SJSA1 (cell line): ENCODE measurements at regions not wholly inside any gene's neighbourhood (a gene's known extent, or its start where the extent isn't known, plus 50 kb on each side); places are given as distances from the start of the nearest gene placed in this dataset.
"Not testable (repeated sequence)": the region's sequence is repeated elsewhere in the genome, so short reads cannot be mapped to it uniquely, and the experiment has no call there.

Experiments used
- DNase-seq, 2 experiments: peaks; one replicate each; pipeline ENCODE4 v3.0.0-alpha.2; 2015 to 2020; ENCODE audit warnings: low spot score in 2 of 2, low read depth in 1 of 2
- H3K27ac ChIP-seq: fragments of 250-450 bp; sonication (Bioruptor Pico); 2 replicates; pipeline ENCODE4 v1.5.1; 2020; ENCODE audit warnings: mild to moderate bottlenecking, moderate library complexity
- H3K27me3 ChIP-seq: fragments of 250-450 bp; sonication (Bioruptor Pico); replicated peaks from 2 replicates; pipeline ENCODE4 v1.5.1; 2020; ENCODE audit warnings: mild to moderate bottlenecking, moderate library complexity
- H3K36me3 ChIP-seq: fragments of 250-450 bp; sonication (Bioruptor Pico); 2 replicates; pipeline ENCODE4 v1.5.1; 2020; ENCODE audit warnings: mild to moderate bottlenecking
- H3K4me1 ChIP-seq: fragments of 250-450 bp; sonication (Bioruptor Pico); replicated peaks from 2 replicates; pipeline ENCODE4 v1.6.1; 2021; ENCODE audit warnings: mild to moderate bottlenecking
- H3K4me3 ChIP-seq: fragments of 250-450 bp; sonication (Bioruptor Pico); 2 replicates; pipeline ENCODE4 v1.5.1; 2020; ENCODE audit warnings: mild to moderate bottlenecking
- H3K9me3 ChIP-seq: fragments of 250-450 bp; sonication (Bioruptor Pico); replicated peaks from 2 replicates; pipeline ENCODE4 v1.5.1; 2020; ENCODE audit warnings: mild to moderate bottlenecking

DNA sequence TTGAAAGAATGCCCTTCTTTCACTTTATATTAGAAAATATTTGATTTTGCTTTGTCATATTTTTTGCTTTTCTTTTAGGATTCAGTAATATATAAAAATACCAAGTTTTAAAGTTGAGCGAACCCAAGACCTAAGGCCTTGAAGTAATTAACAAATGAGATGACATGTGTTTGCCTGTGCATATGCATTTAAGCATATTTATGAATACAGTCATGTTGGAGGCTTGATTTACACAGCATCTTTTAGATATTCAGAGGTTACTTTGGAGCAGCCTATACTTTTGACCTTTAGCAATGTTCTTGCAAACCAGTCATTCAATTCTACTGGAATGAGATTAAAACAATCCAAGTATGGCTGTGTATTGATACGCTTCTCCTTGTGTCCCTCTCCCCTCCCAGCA is 425.1 kb downstream of the KCNJ18 start:
- DNase-seq, H3K9me3 ChIP-seq, H3K36me3 ChIP-seq, H3K4me1 ChIP-seq, H3K4me3 ChIP-seq, H3K27ac ChIP-seq, H3K27me3 ChIP-seq: not testable (repeated sequence)

DNA sequence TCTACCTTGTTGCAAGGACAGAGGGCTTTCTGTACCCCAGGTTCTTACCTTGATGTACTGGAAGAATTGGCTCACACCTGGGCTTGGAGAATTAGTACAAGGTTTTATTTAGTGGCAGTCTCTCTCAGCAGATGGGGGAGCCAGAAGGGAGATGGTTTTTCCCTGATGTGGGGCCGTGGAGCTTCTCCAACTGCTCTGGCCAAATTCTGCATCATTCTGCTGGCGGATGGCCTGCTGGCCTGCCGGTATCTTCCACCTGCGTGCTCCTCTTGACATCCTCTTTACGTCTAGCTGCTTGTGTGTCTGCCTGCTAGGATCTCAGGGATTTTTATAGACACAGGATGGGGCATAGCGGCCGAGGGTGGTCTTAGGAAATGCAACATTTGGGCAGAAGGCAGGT is 426.7 kb downstream of the KCNJ18 start:
- not testable (repeated sequence) for H3K27me3 ChIP-seq, H3K36me3 ChIP-seq, H3K4me3 ChIP-seq, H3K27ac ChIP-seq, H3K9me3 ChIP-seq, DNase-seq, H3K4me1 ChIP-seq

DNA sequence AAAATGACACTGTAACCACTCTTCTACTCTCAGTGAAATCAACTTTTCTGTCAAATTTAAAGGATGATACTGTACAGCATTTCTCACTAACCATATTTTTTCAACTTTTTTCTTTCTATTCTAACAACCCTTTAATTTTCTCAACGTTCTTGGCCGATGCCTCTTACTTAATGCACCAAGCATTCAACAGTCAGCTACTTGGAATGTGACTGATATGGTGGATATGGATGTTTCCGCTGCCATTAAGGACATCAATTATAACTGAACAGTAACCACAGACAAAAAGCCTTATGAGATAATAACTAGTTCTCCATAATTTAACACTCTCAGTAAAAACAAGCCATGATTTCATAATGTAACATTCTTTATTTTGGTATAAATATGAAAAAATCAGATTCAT is 427.4 kb downstream of the KCNJ18 start:
- not testable (repeated sequence) for H3K4me3 ChIP-seq, DNase-seq, H3K27ac ChIP-seq, H3K4me1 ChIP-seq, H3K9me3 ChIP-seq, H3K36me3 ChIP-seq, H3K27me3 ChIP-seq

DNA sequence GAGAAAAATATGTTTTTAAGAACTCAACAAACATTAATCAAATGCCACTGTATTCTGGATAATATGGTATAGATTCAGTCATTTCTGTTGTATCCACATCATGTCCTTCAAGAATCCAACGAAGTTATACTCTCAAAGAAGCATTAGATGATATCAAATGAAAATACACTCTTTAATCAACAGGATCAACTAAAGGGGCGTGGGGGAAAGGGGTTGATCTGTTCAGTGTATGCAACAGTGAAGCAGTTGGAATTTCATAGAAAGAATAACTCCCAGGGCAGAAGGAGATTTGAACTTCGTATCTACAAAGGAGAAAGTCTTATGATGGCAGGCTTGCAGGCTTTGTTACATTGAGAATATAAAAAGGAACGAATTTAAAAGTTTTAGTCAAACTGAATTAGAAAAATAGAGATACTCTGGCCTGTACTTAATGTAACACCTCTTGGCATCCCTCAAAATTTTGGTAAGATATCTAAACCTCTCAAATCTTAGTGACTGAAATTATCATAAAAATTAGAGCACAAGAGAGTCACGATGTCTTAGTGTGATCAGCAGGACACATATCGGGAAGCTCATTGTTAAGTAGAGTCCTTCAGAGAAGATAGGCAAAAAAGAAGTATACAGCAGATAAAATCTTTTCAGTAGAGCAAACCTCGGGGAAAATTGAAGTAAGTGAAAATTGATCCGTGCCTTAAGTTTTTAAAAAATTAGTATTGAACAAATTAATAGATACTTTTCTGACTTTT is 431.4 kb downstream of the KCNJ18 start:
- no peak overlapping the region for H3K4me3 ChIP-seq
- no peaks in the 10 kb centered on the region for H3K4me1 ChIP-seq
- no peaks in the 10 kb centered on the region for H3K36me3 ChIP-seq
- no peaks in the 10 kb centered on the region for H3K27me3 ChIP-seq
- H3K9me3 ChIP-seq: no peaks in the 10 kb centered on the region
- no peak overlapping the region for H3K27ac ChIP-seq
- no peak for DNase-seq

DNA sequence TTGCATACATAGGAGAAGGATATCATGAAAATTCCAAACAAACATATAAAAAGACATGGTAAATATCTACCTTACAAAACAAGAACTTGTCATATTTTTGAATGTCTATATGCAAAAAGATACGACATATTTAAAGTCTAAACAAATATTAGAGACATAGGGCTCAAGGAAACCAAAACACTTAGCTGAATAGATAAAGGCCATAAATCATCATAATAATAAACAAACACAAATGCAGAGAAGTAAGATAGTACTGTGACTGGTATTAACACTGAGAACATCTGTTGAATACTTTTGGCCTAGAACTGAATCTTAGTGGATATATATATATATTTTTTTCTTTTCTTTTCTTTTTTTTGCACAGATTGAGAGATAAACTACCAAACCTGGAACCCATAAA is 435.8 kb downstream of the KCNJ18 start:
- no peaks in the 10 kb centered on the region for H3K36me3 ChIP-seq
- H3K27ac ChIP-seq: no peak overlapping the region
- H3K27me3 ChIP-seq: no peaks in the 10 kb centered on the region
- H3K4me1 ChIP-seq: no peaks in the 10 kb centered on the region
- DNase-seq: no peak
- no peak overlapping the region for H3K4me3 ChIP-seq
- no peaks in the 10 kb centered on the region for H3K9me3 ChIP-seq

DNA sequence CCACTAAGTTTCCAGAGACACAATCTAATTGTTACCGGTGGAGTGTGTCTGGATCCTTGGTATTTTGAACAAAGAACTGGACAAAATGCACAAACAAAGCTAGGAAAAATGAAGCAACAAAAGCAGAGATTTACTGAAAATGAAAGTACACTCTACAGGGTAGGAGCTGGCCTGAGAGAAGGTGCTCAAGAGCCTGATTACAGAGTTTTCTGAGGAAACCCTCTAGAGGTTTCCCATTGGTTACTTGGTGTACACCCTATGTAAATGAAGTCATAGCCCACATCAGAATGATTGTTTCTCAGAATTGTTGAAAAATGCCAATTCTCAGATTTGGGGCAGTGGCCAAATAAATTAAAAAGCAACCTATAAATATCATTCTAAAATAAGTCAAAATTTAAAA is 436.4 kb downstream of the KCNJ18 start:
- no peaks in the 10 kb centered on the region for H3K9me3 ChIP-seq
- no peak for DNase-seq
- no peaks in the 10 kb centered on the region for H3K36me3 ChIP-seq
- no peaks in the 10 kb centered on the region for H3K4me1 ChIP-seq
- no peak overlapping the region for H3K27ac ChIP-seq
- no peaks in the 10 kb centered on the region for H3K27me3 ChIP-seq
- no peak overlapping the region for H3K4me3 ChIP-seq

DNA sequence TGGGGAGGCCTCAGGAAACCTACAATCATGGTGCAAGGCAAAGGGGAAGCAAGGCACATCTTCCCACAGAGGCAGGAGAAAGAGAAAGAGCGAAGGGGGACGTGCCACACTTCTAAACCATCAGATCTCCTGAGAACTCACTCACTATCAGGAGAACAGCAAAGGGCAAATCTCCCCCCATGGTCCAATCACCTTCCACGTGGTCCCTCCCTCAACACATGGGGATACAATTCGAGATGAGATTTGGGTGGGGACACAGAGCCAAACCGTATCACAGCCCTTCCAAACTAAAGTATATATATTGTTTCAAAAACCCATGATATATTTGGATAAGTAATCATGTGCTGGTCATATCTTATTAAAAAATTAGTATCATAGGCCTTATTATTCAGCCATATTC is 437.6 kb downstream of the KCNJ18 start:
- H3K36me3 ChIP-seq, H3K27ac ChIP-seq, H3K9me3 ChIP-seq, H3K4me3 ChIP-seq, H3K27me3 ChIP-seq, H3K4me1 ChIP-seq, DNase-seq: not testable (repeated sequence)

DNA sequence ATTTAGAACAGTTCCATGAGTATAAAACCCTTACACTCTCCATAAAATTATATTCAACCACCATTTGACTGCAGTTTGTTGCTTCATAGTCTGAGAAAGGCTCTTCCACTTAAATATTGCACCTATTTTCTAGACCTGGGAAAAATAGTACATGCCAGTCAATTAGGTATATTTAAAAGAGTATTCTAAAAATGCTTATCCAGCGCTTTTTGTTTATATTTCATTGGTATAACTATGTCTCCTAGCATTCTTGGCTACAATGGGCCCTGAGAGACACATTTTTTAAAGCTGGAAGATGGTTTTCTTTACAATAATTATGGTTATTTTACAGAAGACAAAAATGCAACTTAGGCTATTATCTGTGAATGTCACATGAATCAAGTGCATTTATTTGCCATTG is 439.4 kb downstream of the KCNJ18 start:
- Histone ChIP-seq H3K4me3 (no peak overlapping the region), H3K36me3 (no peaks in the 10 kb centered on the region), H3K4me1 (no peaks in the 10 kb centered on the region), H3K9me3 (no peaks in the 10 kb centered on the region), H3K27ac (no peak overlapping the region), H3K27me3 (no peaks in the 10 kb centered on the region)
- DNase-seq: no peak

DNA sequence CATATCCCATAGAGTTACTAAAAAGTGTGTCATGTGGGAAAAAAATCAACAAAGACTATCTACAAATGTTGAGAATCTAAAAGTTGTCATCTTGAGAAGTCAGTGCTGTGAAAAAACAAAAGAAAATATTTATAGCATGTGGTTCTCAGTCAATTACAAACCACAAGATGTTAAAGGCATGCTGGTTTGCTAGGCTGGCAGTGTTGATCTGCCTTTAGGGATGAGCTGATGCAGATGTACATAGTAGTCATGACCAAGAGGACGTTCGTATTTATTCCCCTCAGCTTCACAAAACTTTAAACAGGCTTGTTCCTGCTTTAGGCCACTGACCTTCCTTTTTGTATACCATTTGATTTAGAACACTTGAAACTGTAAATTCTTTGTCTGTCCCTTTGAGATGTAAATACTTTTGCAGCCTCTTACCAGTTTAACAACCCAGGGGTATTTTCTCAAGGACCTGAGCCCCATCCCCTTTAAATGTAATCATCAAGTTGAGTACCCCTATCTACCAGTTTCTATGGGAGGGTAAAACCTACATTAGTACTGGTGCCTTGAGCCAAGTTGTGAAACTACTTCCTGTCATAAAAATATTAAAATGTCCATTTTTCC is 446.6 kb downstream of the KCNJ18 start:
- Histone ChIP-seq H3K27me3 (no peaks in the 10 kb centered on the region), H3K27ac (no peak overlapping the region), H3K9me3 (no peaks in the 10 kb centered on the region), H3K4me1 (no peaks in the 10 kb centered on the region), H3K4me3 (no peak overlapping the region), H3K36me3 (no peaks in the 10 kb centered on the region)
- DNase-seq: no peak

DNA sequence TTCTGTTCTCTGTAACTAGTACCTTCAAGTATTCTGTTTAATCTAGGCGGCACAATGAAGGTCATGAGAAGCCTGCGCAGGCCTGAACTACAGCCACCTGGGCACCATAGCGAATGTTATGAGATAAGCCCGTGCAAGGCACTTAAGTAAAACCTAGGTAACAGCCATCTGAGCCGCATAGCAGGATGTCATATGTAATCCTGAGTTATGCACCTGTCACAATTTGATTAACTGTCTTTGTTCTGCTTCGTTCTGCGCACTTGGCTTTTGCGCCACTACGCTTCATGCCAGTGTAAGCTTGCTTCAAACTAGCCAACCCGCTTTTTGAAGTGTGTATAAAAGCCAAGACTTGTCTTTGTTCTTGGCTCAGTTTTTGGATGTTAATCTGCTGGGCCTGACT is 449.8 kb downstream of the KCNJ18 start:
- H3K9me3 ChIP-seq: no peaks in the 10 kb centered on the region
- H3K4me3 ChIP-seq: no peak overlapping the region
- H3K27ac ChIP-seq: no peak overlapping the region
- H3K36me3 ChIP-seq: no peaks in the 10 kb centered on the region
- DNase-seq: no peak
- no peaks in the 10 kb centered on the region for H3K4me1 ChIP-seq
- no peaks in the 10 kb centered on the region for H3K27me3 ChIP-seq

DNA sequence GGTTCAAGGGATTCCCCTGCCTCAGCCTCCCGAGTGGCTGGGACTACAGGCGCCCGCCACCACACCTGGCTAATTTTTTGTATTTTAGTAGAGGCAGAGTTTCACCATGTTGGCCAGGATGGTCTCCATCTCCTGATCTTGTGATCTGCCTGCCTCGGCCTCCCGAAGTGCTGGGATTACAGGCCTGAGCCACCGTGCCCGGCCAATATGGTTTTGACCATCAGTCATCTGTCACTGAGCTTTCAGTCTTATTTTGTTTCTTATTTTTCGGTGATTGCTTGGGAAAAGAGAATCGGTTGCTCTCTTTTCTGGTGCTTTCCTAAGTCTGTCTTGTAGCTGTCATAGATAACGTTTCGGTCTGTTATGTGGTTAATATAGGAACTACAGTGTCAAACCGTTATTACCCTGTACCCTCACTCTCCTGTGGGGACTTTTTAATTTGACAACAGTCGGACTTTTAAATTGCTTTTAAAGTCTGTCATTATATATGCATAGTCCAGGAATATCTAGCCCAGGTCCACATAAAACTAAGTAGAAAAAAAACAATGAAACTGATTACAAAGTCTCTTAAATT is 453.4 kb downstream of the KCNJ18 start:
- no peak overlapping the region for H3K4me3 ChIP-seq
- no peaks in the 10 kb centered on the region for H3K36me3 ChIP-seq
- H3K27ac ChIP-seq: no peak overlapping the region
- no peaks in the 10 kb centered on the region for H3K9me3 ChIP-seq
- no peaks in the 10 kb centered on the region for H3K27me3 ChIP-seq
- no peaks in the 10 kb centered on the region for H3K4me1 ChIP-seq
- no peak for DNase-seq

DNA sequence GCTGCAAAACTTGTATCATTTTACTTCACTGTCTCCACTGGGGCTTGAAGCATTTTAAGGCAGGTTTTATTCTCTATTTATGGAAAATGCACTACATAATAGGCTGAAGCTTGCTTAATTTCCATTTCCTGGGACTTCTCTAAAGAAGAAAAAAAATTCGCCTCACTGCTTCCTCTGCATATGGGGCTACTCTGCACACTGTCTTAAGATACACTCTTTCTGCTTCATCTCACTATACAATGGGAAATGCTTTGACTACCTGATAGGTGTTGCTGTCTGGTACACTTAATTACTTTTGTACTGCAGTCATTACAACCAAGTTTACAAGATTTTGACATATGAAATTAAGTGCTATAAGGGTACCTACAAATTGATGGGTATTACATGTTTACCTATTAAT is 466.0 kb downstream of the KCNJ18 start:
- H3K27ac ChIP-seq: no peak overlapping the region
- no peaks in the 10 kb centered on the region for H3K9me3 ChIP-seq
- no peak for DNase-seq
- H3K4me1 ChIP-seq: no peaks in the 10 kb centered on the region
- H3K27me3 ChIP-seq: no peaks in the 10 kb centered on the region
- no peaks in the 10 kb centered on the region for H3K36me3 ChIP-seq
- no peak overlapping the region for H3K4me3 ChIP-seq

DNA sequence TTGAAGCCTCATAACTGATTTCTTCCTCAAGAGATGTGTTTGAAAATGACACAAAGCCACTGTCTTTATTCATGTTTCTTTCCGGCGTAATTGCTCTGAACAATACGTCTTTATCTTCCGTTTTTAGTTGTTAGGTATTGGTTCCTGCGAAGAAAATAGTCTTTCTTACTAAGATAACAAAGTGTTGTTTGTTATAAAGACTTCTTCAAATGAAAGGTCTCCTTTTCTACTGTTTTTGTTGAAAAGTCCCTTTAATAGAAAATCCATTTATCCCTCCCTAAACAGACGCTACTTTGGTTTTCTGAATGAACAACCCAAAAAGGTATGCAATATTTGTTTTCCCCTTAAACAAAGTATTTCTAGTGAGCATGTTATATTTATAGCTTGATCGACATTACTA is 469.1 kb downstream of the KCNJ18 start:
- H3K4me3 ChIP-seq: no peak overlapping the region
- H3K27ac ChIP-seq: no peak overlapping the region
- no peaks in the 10 kb centered on the region for H3K4me1 ChIP-seq
- no peaks in the 10 kb centered on the region for H3K27me3 ChIP-seq
- no peaks in the 10 kb centered on the region for H3K9me3 ChIP-seq
- H3K36me3 ChIP-seq: no peaks in the 10 kb centered on the region
- no peak for DNase-seq

DNA sequence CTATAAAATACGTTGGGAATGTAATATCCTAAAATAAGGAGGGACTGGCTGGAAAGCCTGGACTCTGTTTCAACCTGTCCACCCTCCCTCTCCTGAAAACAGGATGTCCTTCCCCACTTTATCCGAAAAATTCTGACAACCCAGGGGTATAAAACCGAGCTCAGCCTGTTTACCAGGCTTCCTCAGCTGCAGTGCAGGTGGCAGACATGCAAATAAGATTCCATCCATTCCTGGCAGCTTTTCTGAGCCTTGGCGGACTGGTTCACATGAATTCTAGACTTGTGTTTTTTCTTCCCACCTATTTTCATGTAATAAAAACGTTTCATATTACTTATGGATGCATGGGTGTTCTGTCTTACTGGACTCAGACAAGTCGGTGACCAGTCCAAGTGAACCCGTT is 479.3 kb downstream of the KCNJ18 start:
- H3K9me3 ChIP-seq: no peaks in the 10 kb centered on the region
- H3K27me3 ChIP-seq: no peaks in the 10 kb centered on the region
- H3K27ac ChIP-seq: no peak overlapping the region
- no peaks in the 10 kb centered on the region for H3K4me1 ChIP-seq
- H3K4me3 ChIP-seq: no peak overlapping the region
- no peak for DNase-seq
- no peaks in the 10 kb centered on the region for H3K36me3 ChIP-seq

DNA sequence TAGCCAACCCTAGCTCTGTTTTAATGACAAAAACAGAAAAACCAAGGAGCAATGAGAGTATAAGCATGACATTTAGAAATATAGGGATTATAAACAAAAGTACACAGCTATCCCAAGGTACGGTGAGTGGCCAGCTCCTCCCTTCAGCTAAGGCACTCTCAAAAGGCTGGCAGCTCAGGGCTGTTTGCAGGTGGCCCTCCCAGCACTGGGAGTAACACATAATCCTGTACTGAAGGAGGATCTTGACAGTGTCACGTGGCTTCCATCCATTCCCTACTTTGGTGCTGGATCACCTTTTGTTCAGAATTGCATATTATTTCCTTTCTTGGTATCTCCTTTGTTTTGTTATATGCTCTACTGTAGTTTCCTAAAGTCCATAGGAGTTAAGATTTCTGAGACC is 500.8 kb downstream of the KCNJ18 start:
- no peaks in the 10 kb centered on the region for H3K36me3 ChIP-seq
- H3K27me3 ChIP-seq: no peaks in the 10 kb centered on the region
- no peak overlapping the region for H3K4me3 ChIP-seq
- no peaks in the 10 kb centered on the region for H3K9me3 ChIP-seq
- no peaks in the 10 kb centered on the region for H3K4me1 ChIP-seq
- DNase-seq: no peak
- H3K27ac ChIP-seq: no peak overlapping the region
